RWPE1 (cell line): ENCODE measurements at regions not wholly inside any gene's neighbourhood (a gene's known extent, or its start where the extent isn't known, plus 50 kb on each side); places are given as distances from the start of the nearest gene placed in this dataset.

Experiments used
- CTCF ChIA-PET: fragments of 350-600 bp; sonication (Branson Sonifier 250); formaldehyde crosslinking; extraction: SDS; loops from one replicate; lab custom pipeline; 2021; lab: Yijun Ruan, JAX
- POLR2A ChIA-PET: fragments of 400-600 bp; formaldehyde crosslinking; extraction: SDS; loops from one replicate; lab custom pipeline; 2020; ENCODE audit warnings: antibody characterized with exemption; ENCODE audit not compliant: low non-redundant PET; lab: Yijun Ruan, JAX
- DNase-seq: peaks from one replicate; pipeline ENCODE4 v3.0.0; 2012; ENCODE audit warnings: low spot score
- H3K27ac ChIP-seq: fragments of 450-650 bp; 2 replicates; pipeline ENCODE4 v1.5.1; 2017
- TF ChIP-seq, protein P1 (sequence below): fragments of 450-650 bp; conservative IDR thresholded peaks from 2 replicates; pipeline ENCODE4 v1.5.1; 2017; ENCODE audit warnings: low read depth, mild to moderate bottlenecking

DNA sequence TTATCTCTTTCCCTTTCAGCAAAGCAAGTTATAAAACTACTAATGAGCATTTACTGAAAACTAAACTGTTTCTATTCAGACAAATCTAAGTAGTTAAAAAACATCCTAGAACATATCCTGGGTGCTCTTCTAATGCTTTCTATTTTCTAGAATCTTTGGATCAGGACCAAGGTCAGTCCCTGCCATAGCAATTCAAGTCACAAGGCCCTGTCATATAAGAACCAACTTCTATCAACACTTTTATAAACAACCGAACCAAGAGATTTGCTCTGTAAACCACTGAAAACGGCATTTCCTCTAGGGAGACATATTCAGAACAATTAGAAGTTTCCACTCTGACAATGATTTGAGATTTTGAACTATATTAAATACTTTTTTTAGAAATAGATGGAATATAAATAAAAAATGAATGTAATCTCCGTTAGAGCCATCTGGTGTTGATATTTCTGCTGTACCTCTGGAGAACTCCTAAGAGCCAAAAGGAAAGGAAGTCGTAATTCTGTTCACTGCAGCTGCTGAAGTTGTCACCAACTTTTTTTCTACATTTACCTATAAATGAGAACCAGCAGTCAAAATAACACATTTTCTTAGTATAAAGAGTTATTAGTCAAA is 51.4 kb upstream of the LGSN start:
- no peak for DNase-seq
- POLR2A ChIA-PET = no interaction called here
- CTCF ChIA-PET = no interaction called here

DNA sequence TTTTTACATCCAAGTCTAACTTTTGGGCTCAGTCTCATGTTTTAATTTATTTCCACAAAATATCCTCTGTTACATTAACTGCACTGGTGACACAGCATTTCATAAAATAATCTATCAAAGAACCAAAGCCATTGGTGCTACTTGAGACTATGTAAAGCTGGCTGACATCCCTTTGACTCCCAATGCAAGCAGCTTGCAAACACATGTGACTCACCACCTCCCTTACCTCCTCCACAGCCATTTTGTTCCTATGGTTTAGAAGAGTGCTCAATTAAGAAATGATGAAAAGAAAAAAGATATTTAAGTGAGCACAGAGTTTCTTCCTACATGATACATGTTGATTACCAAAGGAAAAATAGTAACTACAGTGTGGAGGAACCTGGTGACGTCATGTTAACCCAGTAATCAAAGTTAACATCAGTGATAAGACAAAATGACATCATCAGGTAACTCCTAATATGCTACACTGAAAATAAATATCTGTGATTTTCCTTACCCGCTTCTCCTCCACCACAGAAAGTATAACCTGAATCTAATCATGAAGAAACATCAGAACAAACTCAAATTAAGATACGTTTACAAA is 53.3 kb upstream of the LGSN start:
- ChIA-PET CTCF (no interaction called here), POLR2A (no interaction called here)
- TF ChIP-seq, protein P1, sequence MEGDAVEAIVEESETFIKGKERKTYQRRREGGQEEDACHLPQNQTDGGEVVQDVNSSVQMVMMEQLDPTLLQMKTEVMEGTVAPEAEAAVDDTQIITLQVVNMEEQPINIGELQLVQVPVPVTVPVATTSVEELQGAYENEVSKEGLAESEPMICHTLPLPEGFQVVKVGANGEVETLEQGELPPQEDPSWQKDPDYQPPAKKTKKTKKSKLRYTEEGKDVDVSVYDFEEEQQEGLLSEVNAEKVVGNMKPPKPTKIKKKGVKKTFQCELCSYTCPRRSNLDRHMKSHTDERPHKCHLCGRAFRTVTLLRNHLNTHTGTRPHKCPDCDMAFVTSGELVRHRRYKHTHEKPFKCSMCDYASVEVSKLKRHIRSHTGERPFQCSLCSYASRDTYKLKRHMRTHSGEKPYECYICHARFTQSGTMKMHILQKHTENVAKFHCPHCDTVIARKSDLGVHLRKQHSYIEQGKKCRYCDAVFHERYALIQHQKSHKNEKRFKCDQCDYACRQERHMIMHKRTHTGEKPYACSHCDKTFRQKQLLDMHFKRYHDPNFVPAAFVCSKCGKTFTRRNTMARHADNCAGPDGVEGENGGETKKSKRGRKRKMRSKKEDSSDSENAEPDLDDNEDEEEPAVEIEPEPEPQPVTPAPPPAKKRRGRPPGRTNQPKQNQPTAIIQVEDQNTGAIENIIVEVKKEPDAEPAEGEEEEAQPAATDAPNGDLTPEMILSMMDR = no peak
- no peak overlapping the region for H3K27ac ChIP-seq
- DNase-seq = no peak

More for the DNA sequence above, 51.4 kb upstream of the LGSN start:
- H3K27ac ChIP-seq = no peak overlapping the region
- TF ChIP-seq, protein P1 = no peak

DNA sequence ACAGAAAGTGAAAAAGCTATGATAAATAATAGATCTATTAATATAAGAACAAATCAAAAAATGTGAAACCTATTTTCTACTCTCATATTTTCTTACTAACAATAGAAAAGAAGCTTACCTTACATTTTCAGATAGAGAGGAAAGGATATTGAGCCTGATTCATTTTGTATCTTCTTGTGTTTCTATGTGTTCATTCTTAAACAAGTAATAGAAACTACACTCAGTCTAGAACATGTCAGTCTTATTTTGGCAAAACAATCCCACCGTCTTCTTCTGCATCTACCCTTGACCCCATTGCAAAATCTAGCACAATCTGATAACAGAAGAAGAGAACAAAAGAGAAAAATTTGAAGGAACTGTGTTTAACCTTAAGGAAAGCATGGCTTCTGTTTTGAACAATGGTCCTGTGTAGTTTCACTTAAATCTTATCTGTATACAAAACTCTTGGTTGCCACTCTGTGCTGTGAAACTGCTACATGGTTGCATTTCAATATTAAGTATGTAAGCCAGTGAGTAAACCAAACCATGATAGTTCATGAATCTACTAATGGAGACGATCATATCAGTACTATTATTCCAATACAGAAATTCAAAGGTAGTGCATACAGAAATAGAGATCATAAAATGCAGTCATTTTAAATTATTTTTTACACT is 69.5 kb upstream of the LGSN start:
- ChIA-PET POLR2A (no interaction called here), CTCF (interaction anchor here (0.7 kb wide), 1 partner anchor 38 kb away, joined by 7 read pairs; no protein-coding TSS in a partner anchor)
- TF ChIP-seq, protein P1 = no peak
- no peak for DNase-seq
- no peak overlapping the region for H3K27ac ChIP-seq

DNA sequence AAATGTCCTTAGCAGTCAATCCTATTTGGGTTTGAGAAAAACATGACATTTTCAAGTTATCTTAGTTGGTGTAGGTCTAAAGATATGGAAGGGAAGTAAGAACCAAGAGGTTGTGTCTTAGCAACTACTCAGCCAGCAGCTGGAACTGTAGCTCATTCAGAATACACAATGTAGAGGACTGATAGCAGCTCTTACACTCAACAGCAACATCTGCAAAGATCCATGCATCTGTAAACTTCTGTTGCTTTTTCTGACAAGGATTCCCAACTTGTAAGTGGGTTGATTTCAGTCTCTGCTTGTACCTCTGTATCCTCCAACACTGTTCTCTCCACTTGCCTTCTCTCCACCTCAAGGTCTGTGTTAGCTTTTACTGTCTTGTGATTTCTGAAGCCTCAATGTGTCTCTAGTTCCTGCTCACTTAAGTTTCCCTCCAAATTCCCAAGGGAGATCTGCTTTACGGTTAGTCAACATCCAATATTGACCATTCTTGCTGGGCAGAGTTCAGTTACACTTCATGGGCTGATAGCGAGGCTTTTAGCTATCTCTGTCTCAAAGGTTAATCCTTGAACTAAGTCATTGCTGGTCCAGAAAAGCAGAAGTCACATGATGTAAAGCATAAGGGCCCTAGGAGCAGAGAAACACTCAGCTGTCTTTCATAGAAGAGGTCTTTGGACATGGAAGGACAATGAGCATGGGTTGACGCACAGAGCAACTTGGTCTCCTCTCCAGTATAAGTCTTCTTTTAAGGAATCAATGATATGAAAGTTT is 71.6 kb upstream of the LGSN start:
- no peak for DNase-seq
- CTCF ChIA-PET = interaction anchor here (0.7 kb wide), 1 partner anchor 23 kb away, joined by 3 read pairs; no protein-coding TSS in a partner anchor
- POLR2A ChIA-PET = no interaction called here
- no peak overlapping the region for H3K27ac ChIP-seq
- TF ChIP-seq, protein P1 = no peak

DNA sequence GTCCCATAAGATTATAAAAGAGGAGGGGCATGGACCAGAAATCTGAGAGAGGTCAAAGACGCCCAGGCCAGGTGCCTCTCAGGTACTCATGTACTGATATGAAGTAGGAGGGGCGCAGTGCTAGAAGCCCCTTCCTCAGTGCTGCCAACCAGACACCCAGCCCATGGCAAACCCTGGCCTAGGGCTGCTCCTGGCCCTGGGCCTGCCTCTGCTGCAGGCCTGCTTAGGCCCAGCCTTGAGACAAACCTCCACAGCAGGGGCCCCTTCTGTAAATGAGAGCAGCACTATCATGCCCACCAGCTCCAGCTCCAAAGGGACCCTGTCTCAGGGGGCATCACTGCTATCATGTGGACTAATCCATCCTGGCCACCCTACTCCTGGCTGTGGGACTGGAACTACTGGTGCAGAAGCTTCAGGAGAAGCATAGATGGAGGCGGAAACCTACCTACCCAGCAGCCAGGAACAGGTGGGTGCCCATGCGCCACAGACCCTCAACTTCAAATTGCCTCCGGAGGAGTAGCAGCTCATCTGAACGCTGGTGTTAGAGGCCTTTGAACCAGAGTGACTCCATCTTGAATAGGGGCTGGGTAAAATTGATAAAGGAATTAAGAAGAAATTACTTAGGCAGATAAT is 72.4 kb upstream of the LGSN start:
- no peak overlapping the region for H3K27ac ChIP-seq
- ChIA-PET POLR2A (no interaction called here), CTCF (no interaction called here)
- TF ChIP-seq, protein P1 = no peak
- DNase-seq = no peak
